DLD1 (cell line): ENCODE measurements at regions not wholly inside any gene's neighbourhood (a gene's known extent, or its start where the extent isn't known, plus 50 kb on each side); places are given as distances from the start of the nearest gene placed in this dataset.

Experiments used
- in situ Hi-C: cut with HindIII; loops from 2 replicates; pipeline ENCODE4 v1.10.0; 2017; ENCODE audit warnings: low sequenced_read_pairs

- in situ Hi-C loops: no loop called here
These were observed 184.1 kb upstream of the ARL4C start for GRCh38 chr2:234680688-234681619.

- in situ Hi-C loops: no loop called here
These were observed 183.1 kb upstream of the ARL4C start for GRCh38 chr2:234679741-234680687.

- in situ Hi-C loops: no loop called here
These were observed 182.4 kb upstream of the ARL4C start for GRCh38 chr2:234679301-234679740.

- in situ Hi-C loops: no loop called here
These were observed 181.8 kb upstream of the ARL4C start for GRCh38 chr2:234678711-234679110.

GRCh38 chr2:234677758-234678538 is 181.1 kb upstream of the ARL4C start:
- in situ Hi-C loops: no loop called here

- in situ Hi-C loops: no loop called here
These were observed 180.0 kb upstream of the ARL4C start for GRCh38 chr2:234676783-234677450.

GRCh38 chr2:234676109-234676782 is 179.4 kb upstream of the ARL4C start:
- in situ Hi-C loops: no loop called here

- in situ Hi-C loops: no loop called here
These were observed 177.9 kb upstream of the ARL4C start for GRCh38 chr2:234674781-234675201.

- in situ Hi-C loops: no loop called here
These were observed 177.3 kb upstream of the ARL4C start for GRCh38 chr2:234673961-234674759.

GRCh38 chr2:234673501-234673900 is 176.6 kb upstream of the ARL4C start:
- in situ Hi-C loops: no loop called here

- in situ Hi-C loops: no loop called here
These were observed 175.7 kb upstream of the ARL4C start for GRCh38 chr2:234672498-234673150.

GRCh38 chr2:234671716-234672115 is 174.8 kb upstream of the ARL4C start:
- in situ Hi-C loops: no loop called here

- in situ Hi-C loops: no loop called here
These were observed 174.3 kb upstream of the ARL4C start for GRCh38 chr2:234671231-234671630.

GRCh38 chr2:234670806-234671205 is 173.9 kb upstream of the ARL4C start:
- in situ Hi-C loops: no loop called here

- in situ Hi-C loops: no loop called here
These were observed 173.2 kb upstream of the ARL4C start for GRCh38 chr2:234670052-234670451.

GRCh38 chr2:234669621-234670020 is 172.7 kb upstream of the ARL4C start:
- in situ Hi-C loops: no loop called here

- in situ Hi-C loops: no loop called here
These were observed 172.1 kb upstream of the ARL4C start for GRCh38 chr2:234669001-234669400.

GRCh38 chr2:234666911-234667310 is 170.0 kb upstream of the ARL4C start:
- in situ Hi-C loops: no loop called here
